ENCODE measurements at regions not wholly inside any gene's neighbourhood (a gene's known extent, or its start where the extent isn't known, plus 50 kb on each side); places are given as distances from the start of the nearest gene placed in this dataset.

- TF ChIP-seq CHD2 (IDR thresholded peaks at IDR 0.05; ENCODE audit: low read length, partially characterized antibody): no peak
- TF ChIP-seq REST (IDR thresholded peaks at IDR 0.05): no peak
- TF ChIP-seq, protein P1, sequence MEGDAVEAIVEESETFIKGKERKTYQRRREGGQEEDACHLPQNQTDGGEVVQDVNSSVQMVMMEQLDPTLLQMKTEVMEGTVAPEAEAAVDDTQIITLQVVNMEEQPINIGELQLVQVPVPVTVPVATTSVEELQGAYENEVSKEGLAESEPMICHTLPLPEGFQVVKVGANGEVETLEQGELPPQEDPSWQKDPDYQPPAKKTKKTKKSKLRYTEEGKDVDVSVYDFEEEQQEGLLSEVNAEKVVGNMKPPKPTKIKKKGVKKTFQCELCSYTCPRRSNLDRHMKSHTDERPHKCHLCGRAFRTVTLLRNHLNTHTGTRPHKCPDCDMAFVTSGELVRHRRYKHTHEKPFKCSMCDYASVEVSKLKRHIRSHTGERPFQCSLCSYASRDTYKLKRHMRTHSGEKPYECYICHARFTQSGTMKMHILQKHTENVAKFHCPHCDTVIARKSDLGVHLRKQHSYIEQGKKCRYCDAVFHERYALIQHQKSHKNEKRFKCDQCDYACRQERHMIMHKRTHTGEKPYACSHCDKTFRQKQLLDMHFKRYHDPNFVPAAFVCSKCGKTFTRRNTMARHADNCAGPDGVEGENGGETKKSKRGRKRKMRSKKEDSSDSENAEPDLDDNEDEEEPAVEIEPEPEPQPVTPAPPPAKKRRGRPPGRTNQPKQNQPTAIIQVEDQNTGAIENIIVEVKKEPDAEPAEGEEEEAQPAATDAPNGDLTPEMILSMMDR (IDR thresholded peaks at IDR 0.05): no peak
Measured at GRCh38 chr15:87792250-87793040, 464.1 kb downstream of the NTRK3 start.
